Adipocyte (in vitro differentiated cells): ENCODE measurements at regions not wholly inside any gene's neighbourhood (a gene's known extent, or its start where the extent isn't known, plus 50 kb on each side); places are given as distances from the start of the nearest gene placed in this dataset.
"Not testable (repeated sequence)": the region's sequence is repeated elsewhere in the genome, so short reads cannot be mapped to it uniquely, and the experiment has no call there.

Experiments
- DNase-seq: peaks from one replicate; pipeline ENCODE4 v3.0.0-alpha.2; 2015; ENCODE audit warnings: low read depth
- H3K27me3 ChIP-seq: replicated peaks from 2 replicates; pipeline ENCODE4 v1.7.0; 2013; ENCODE audit warnings: mild to moderate bottlenecking, low read length, moderate library complexity; ENCODE audit not compliant: control insufficient read depth, insufficient read depth
- H3K36me3 ChIP-seq: 2 replicates; pipeline ENCODE4 v1.7.0; 2013; ENCODE audit warnings: low read length, mild to moderate bottlenecking, moderate library complexity; ENCODE audit not compliant: control insufficient read depth, insufficient read depth, severe bottlenecking
- H3K4me1 ChIP-seq: 2 replicates; pipeline ENCODE4 v1.7.0; 2013; ENCODE audit warnings: mild to moderate bottlenecking, low read length, moderate library complexity; ENCODE audit not compliant: control insufficient read depth, insufficient read depth
- H3K4me3 ChIP-seq: 2 replicates; pipeline ENCODE4 v1.7.0; 2013; ENCODE audit warnings: mild to moderate bottlenecking, low read length, moderate library complexity
- H3K9ac ChIP-seq: 2 replicates; pipeline ENCODE4 v1.7.0; 2013; ENCODE audit warnings: mild to moderate bottlenecking, low read length, moderate library complexity
- H3K9me3 ChIP-seq: 2 replicates; pipeline ENCODE4 v1.7.0; 2013; ENCODE audit warnings: mild to moderate bottlenecking, low read length, moderate library complexity; ENCODE audit not compliant: control insufficient read depth

DNA sequence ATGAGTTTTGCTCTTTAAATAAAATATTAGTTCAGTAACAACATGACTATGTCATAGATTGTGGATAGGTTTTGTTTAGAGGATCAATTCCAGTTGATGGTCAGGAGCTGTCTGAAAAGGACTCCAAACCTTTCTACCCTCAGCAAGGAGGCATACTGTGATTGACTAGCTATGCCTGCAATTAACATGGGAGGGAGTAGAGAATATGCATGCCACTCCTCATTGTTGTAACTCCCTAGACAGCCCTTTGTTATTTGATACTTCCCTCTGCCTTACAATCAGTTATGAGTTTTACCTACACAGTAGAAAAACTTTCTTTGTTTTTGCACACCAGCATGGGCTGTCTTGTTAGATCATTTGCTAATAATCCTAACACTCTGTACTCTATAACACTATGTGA is 1418.5 kb downstream of the KHDRBS2 start:
- Histone ChIP-seq H3K9ac (no peak overlapping the region), H3K27me3 (no peaks in the 10 kb centered on the region), H3K4me1 (no peaks in the 10 kb centered on the region), H3K9me3 (no peaks in the 10 kb centered on the region), H3K36me3 (no peaks in the 10 kb centered on the region), H3K4me3 (no peak overlapping the region)
- no peak for DNase-seq

DNA sequence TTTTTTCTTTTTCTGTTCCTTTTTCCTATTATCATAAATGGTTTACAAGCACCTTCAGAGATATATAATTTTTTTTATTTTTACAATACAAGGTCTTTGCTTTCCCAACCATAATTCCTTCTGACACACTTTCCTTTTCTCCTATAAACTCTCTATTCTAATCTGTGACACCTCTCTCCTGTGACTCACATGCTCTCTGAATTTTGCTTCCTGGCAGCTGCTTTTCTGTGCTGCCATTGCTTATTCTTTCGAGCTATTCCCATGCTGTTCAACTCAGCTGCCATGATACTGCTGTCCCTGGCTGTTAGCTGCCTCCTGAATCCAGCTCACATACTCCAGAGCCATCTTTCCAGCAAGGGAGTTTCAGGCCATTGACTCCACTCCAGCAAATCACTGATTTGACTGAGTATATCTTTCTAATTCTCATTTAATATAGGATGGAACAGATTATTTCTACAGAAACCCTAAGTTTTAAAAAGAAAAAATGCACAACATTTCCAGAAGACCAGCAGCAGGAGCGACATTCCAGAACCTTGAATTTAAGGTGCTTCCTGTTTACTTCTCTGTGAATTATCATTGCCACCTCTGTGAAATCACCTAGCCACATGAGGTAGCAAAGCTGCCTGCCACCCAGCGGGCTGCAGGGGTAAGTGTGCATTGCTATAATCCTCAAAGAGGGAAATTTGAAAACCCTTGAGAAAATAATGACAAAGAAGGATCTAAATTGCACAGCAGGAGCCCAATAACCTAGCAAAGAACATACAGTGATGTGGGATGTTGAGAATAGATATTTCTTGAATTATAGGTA is 1442.6 kb downstream of the KHDRBS2 start:
- not testable (repeated sequence) for H3K4me1 ChIP-seq, H3K9me3 ChIP-seq, H3K9ac ChIP-seq, H3K27me3 ChIP-seq, DNase-seq, H3K4me3 ChIP-seq, H3K36me3 ChIP-seq

DNA sequence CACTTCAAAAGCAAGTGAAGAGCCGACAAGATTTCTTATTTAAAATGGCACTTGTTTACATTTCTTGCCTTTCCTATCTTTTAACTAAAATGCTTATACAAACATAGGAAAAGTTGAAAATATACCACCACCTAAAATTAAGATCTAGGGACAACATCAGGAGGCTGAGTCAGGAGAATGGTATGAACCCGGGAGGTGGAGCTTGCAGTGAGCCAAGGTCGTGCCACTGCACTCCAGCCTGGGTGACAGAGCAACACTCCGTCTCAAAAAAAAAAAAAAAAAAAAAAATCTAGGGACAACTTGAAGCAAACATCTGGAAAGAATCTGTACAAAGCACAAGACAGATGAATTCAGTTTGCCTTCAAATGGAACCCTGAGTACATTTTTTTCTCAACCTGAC is 1455.3 kb downstream of the KHDRBS2 start:
- not testable (repeated sequence) for DNase-seq, H3K9ac ChIP-seq, H3K4me3 ChIP-seq, H3K9me3 ChIP-seq, H3K27me3 ChIP-seq, H3K36me3 ChIP-seq, H3K4me1 ChIP-seq

DNA sequence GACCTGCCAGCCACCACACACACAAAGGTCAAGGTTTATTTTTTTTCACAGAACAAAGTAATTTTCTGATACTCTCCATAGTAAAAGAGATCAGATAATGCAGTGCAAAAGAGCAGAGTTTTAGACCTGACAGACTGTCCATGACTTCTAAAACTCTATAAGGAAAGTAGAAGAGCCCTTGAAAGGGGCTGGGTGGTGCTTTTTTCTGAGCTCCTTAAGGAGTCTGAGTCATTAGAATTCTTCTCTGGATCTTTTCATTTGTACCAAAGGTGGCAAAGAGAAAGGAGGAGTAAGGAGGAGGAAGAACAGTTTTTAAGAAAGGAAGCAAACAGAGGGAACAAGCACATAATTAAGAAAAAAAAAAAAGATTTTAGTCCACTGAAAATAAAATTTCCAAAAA is 1463.4 kb downstream of the KHDRBS2 start:
- H3K4me1 ChIP-seq, H3K36me3 ChIP-seq, H3K4me3 ChIP-seq, DNase-seq, H3K9ac ChIP-seq, H3K27me3 ChIP-seq, H3K9me3 ChIP-seq: not testable (repeated sequence)

DNA sequence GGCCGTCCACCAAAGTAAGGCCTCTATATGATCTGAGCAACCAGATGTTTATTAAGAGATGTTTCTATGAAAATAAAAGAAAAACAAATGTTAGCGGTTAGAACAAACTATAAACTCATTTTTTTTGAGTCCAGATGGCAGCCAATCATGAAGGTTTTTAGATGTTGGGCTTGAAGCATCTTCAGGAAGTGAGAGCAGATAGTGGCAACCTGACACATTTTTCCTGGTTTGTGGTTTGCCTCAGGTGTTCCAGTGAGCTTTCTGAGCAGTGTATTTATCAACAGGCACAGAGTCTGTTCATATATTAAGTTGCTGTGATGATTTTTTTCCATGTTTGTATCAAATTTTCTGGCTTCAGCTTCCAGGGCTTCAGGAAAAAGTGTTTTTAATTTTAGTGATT is 1468.0 kb downstream of the KHDRBS2 start:
- H3K9ac ChIP-seq, DNase-seq, H3K27me3 ChIP-seq, H3K9me3 ChIP-seq, H3K4me1 ChIP-seq, H3K36me3 ChIP-seq, H3K4me3 ChIP-seq: not testable (repeated sequence)

DNA sequence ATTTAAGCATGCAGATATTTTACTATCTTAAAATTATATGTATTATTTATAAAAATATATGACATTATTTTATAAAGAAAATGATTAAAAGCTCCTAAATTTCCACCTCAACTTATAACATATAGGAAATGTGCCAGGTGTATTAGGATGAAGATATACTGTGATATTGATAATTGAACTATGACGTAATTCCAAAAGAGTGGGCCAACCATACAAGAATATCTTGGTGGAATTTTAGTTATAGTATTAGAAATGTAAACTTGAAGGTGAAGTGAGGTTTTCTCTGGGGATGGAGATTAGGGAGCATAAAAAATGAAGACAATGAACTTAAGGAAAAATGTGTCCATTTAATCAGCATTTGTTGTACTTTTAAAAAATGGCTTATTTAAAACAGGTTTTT is 1471.2 kb downstream of the KHDRBS2 start:
- not testable (repeated sequence) for DNase-seq, H3K4me3 ChIP-seq

DNA sequence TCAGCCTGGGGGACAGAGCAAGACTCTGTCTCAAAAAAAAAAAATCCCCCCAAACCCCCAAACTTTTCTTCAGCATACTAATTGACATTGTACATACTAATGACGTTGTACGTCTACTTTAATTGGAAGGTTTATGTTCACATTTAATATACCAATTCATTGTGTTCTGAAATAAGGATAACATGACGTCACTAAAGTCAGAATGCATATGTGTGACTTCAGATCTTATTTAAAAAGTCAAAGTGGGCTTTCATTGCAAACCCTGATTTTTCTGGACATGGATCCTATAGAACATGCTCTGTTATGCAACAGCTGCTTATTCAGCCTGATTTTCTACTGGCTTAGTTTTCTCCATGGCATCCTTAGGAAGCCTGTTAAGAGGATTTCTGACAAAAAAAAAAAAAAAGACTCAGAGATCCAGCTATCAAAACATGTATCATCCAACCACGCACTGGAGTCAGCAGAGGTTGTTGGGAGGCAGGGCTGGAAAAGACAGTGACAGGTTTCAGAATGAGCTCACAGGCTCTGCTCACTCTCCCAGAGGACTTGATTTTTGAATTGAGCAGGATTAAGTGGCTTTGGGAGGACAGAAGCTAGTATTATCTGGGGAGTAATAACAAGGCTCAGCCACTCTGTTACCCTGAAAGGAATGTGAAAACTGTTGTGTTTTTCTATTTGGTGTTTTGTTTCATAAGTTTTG is 1472.0 kb downstream of the KHDRBS2 start:
- H3K4me3 ChIP-seq, H3K4me1 ChIP-seq, H3K9ac ChIP-seq, H3K36me3 ChIP-seq, H3K9me3 ChIP-seq, H3K27me3 ChIP-seq, DNase-seq: not testable (repeated sequence)

More for the DNA sequence above, 1471.2 kb downstream of the KHDRBS2 start:
- not testable (repeated sequence) for H3K4me1 ChIP-seq, H3K9ac ChIP-seq, H3K36me3 ChIP-seq, H3K27me3 ChIP-seq, H3K9me3 ChIP-seq

DNA sequence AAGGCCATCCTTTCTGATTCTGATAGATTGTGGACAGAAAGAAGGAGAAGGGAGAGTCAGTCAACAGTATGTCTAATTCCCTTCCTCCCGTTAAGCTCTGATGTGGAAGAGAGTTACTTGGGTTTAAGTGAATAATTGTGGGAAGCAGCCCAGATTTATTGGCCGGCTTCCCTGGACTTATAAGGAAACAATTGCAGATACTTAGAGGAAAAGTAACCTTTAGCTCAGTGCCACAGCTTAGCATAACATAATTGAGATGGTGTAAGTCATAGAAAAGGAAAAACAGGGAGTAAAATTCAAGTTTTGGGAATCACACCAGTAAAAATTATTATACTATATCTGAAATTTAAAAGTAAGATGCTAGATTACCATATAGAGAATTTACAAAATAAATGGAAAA is 1475.8 kb downstream of the KHDRBS2 start:
- H3K9me3 ChIP-seq, H3K9ac ChIP-seq, H3K4me3 ChIP-seq, H3K27me3 ChIP-seq, H3K36me3 ChIP-seq, DNase-seq, H3K4me1 ChIP-seq: not testable (repeated sequence)

DNA sequence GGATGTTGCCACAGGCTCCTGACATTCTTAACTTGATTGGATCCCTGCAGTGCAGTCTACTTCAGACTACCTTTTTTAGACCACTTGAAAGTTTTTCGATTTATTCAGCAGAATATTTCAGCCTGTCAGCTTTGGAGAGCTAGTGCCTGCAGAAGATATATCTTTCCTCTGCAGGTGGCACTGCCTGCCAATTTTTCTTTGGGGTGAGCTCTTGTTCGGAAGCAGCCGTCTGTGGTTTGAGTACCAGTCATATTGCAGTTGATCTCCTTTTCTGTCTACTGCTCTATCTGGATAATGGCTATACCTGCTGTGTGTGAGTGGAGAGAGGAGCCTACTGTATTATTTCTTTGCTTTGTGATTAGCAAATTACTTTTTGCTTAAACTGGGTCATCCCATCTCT is 1486.9 kb downstream of the KHDRBS2 start:
- H3K36me3 ChIP-seq, DNase-seq, H3K9ac ChIP-seq, H3K4me1 ChIP-seq, H3K9me3 ChIP-seq, H3K4me3 ChIP-seq, H3K27me3 ChIP-seq: not testable (repeated sequence)

DNA sequence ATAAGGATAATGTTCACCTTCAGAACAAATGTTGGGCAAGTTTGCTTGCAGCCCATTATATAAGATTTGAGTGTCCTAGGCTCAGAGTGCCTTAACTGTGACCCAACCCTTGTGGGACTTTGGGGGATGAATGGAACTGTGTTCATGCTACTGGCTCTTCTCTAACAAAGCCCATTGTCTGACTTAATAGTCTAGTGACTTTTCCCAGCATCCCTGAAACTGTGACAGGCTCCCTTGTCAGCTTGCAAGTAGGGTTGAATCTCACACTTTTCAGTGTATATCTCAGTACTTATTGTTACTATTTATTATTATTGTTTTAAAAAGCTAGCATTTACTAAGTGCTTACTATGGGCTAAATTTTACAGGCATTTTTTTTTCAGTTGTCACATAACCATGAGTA is 1488.2 kb downstream of the KHDRBS2 start:
- H3K9me3 ChIP-seq, DNase-seq, H3K9ac ChIP-seq, H3K36me3 ChIP-seq, H3K4me3 ChIP-seq, H3K4me1 ChIP-seq, H3K27me3 ChIP-seq: not testable (repeated sequence)

DNA sequence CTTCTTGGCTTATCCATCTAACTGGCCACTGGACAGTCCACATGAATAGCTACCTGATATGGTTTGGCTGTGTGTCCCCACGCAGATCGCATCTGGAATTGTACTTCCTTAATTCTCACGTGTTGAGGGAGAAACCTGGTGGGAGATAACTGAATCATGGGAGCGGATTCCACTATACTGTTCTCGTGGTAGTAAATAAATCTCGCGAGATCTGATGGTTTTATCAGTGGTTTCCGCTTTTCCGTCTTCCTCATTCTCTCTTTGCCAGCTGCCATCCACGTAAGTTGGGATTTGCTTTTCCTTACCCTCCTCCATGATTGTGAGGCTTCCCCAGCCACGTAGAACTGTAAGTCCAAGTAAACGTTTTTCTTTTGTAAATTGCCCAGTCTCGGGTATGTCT is 1496.4 kb downstream of the KHDRBS2 start:
- DNase-seq, H3K4me1 ChIP-seq, H3K9me3 ChIP-seq, H3K36me3 ChIP-seq, H3K27me3 ChIP-seq, H3K9ac ChIP-seq, H3K4me3 ChIP-seq: not testable (repeated sequence)
